NOMO-1 treated with DMSO at 0.1 percent for 48 hours (cell line): ENCODE measurements at regions not wholly inside any gene's neighbourhood (a gene's known extent, or its start where the extent isn't known, plus 50 kb on each side); places are given as distances from the start of the nearest gene placed in this dataset.

Experiments used
- DNase-seq: peaks from one replicate; lab custom pipeline; 2025; ENCODE audit not compliant: unreplicated experiment; lab: John Stamatoyannopoulos, UW

- no peak for DNase-seq
Observed at GRCh38 chr21:38186661-38187270, 70.0 kb upstream of the KCNJ15 start.

GRCh38 chr21:38188037-38188436 lies 68.8 kb upstream of the KCNJ15 start:
- no peak for DNase-seq

GRCh38 chr21:38196036-38196435 lies 60.8 kb upstream of the KCNJ15 start:
- DNase-seq: no peak

- DNase-seq: no peak
Observed at GRCh38 chr21:38202811-38203210, 54.0 kb upstream of the KCNJ15 start.

- DNase-seq: no peak
Observed at GRCh38 chr21:38203229-38203628, 53.6 kb upstream of the KCNJ15 start.

GRCh38 chr21:38205940-38206339 lies 50.9 kb upstream of the KCNJ15 start:
- DNase-seq: no peak

- no peak for DNase-seq
Observed at GRCh38 chr21:38206646-38207045, 50.1 kb upstream of the KCNJ15 start.
